Lung (tissue), 11 donors: ENCODE measurements at regions not wholly inside any gene's neighbourhood (a gene's known extent, or its start where the extent isn't known, plus 50 kb on each side); places are given as distances from the start of the nearest gene placed in this dataset.

ENCODE experiments used
- ATAC-seq: fragments of 200-7000 bp; cut with Tn5 transposase; one replicate; pipeline ENCODE4 v1.9.1; 2020; ENCODE audit warnings: moderate number of reproducible peaks; ENCODE audit not compliant: insufficient read depth, low FRiP score
- DNase-seq, 3 donors: peaks; one replicate each; pipeline ENCODE4 v3.0.0-alpha.2; 2013 to 2017
- H3K27ac ChIP-seq, 2 donors: one replicate each; pipeline ENCODE4 v1.5.1; 2013; ENCODE audit warnings: mild to moderate bottlenecking in 2 of 2, moderate library complexity in 2 of 2, control low read depth in 1 of 2, inconsistent platforms in 1 of 2, low read depth in 1 of 2, low read length in 1 of 2
- H3K27me3 ChIP-seq, 3 donors: one replicate each; pipeline ENCODE4 v1.5.1; 2013; ENCODE audit warnings: low read length in 2 of 3; ENCODE audit not compliant: control insufficient read depth in 3 of 3, insufficient read depth in 3 of 3
- H3K36me3 ChIP-seq, 4 donors: one replicate each; pipeline ENCODE4 v1.5.1; 2013; ENCODE audit warnings: low read length in 4 of 4, mild to moderate bottlenecking in 1 of 4, moderate library complexity in 1 of 4; ENCODE audit not compliant: control insufficient read depth in 4 of 4, insufficient read depth in 4 of 4
- H3K4me1 ChIP-seq, 5 donors: one replicate each; pipeline ENCODE4 v1.5.1; 2013; ENCODE audit warnings: low read length in 5 of 5, mild to moderate bottlenecking in 2 of 5, moderate library complexity in 1 of 5; ENCODE audit not compliant: control insufficient read depth in 5 of 5, insufficient read depth in 5 of 5
- H3K4me3 ChIP-seq: one replicate; pipeline ENCODE4 v1.5.1; 2013; ENCODE audit warnings: mild to moderate bottlenecking, control low read depth, moderate library complexity
- H3K9ac ChIP-seq, 2 donors: one replicate each; pipeline ENCODE4 v1.5.1; 2013; ENCODE audit warnings: low read length in 2 of 2, control low read depth in 1 of 2; ENCODE audit not compliant: insufficient read depth in 1 of 2
- H3K9me3 ChIP-seq, 4 donors: one replicate each; pipeline ENCODE4 v1.5.1; 2013; ENCODE audit warnings: low read length in 3 of 4, mild to moderate bottlenecking in 1 of 4, moderate library complexity in 1 of 4; ENCODE audit not compliant: control insufficient read depth in 4 of 4, insufficient read depth in 3 of 4
- WGBS, 2 donors: extraction: QIAGEN DNeasy Blood & Tissue Kit; methylation state at CpG; one replicate each; pipeline ENCODE4 v1.1.7; 2013; 5-methylcytosine and 5-hydroxymethylcytosine counted together
- TF ChIP-seq, protein P1 (sequence below): IDR thresholded peaks from 2 replicates; pipeline ENCODE4 v1.5.1; 2012; ENCODE audit warnings: mild to moderate bottlenecking; ENCODE audit errors: control extremely low read depth, extremely low read depth
- donor health status: control.
- donor health status: control.
- donor health status: Bipolar disorder and iron deficiency.
- donor health status: healthy.
- donor health status: DM: yes; HTN: yes; CAD: no.

DNA sequence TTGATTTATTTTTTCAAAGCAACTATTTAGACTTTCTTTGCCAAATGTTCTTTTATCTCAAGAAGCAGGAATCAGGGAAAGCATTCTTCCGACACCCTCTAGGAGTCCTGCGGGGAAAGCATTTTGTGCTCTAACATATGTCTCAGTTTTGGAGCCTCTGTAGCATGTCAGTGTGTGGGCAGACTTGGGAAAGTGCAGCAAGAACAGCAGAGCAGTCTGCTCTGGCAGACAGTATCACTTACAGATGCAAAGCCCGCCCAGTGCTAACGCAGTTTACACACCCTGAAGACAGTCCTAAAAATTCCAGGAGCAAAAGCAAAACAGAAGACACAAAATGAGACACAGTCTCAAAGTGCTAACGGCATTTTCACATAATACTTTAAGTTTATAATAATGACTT is 393.5 kb downstream of the KLF12 start:
- no peak overlapping the region for H3K4me3 ChIP-seq
- DNase-seq (no peak), ATAC-seq (no peak)
- no peaks in the 10 kb centered on the region for H3K4me1 ChIP-seq
- TF ChIP-seq, protein P1, sequence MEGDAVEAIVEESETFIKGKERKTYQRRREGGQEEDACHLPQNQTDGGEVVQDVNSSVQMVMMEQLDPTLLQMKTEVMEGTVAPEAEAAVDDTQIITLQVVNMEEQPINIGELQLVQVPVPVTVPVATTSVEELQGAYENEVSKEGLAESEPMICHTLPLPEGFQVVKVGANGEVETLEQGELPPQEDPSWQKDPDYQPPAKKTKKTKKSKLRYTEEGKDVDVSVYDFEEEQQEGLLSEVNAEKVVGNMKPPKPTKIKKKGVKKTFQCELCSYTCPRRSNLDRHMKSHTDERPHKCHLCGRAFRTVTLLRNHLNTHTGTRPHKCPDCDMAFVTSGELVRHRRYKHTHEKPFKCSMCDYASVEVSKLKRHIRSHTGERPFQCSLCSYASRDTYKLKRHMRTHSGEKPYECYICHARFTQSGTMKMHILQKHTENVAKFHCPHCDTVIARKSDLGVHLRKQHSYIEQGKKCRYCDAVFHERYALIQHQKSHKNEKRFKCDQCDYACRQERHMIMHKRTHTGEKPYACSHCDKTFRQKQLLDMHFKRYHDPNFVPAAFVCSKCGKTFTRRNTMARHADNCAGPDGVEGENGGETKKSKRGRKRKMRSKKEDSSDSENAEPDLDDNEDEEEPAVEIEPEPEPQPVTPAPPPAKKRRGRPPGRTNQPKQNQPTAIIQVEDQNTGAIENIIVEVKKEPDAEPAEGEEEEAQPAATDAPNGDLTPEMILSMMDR: no peak
- WGBS, 2 donors: 91 to 94% methylated on average over 5 of the region's 5 CpGs
- H3K9me3 ChIP-seq: no peaks in the 10 kb centered on the region
- H3K27ac ChIP-seq: no peak overlapping the region
- H3K36me3 ChIP-seq: peaks cover 0 to 2% (median 0%) of the 10 kb centered on the region in 4 donors
- H3K27me3 ChIP-seq: no peaks in the 10 kb centered on the region
- no peak overlapping the region for H3K9ac ChIP-seq

DNA sequence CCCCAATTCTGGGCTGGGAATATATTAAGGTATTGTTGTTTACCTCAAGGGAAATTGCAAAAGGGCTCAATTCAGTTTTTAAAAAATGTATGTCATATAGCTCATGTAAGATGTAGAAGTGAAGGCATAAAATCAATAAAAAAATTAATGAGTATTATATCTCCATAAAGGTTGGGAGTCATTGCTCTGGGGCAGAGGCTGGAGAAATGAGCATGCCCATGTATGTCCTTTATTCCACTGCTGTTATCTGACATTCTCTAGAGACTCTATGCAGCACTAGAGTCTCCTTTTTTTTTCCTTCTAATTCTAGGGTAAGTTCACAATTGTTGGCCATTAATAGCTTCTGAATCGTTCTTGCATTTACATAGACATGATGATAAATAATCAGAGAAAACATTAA is 394.8 kb downstream of the KLF12 start:
- Histone ChIP-seq H3K9me3 (no peaks in the 10 kb centered on the region), H3K36me3 (peaks cover 0 to 1% (median 0%) of the 10 kb centered on the region in 4 donors), H3K4me3 (no peak overlapping the region), H3K4me1 (no peaks in the 10 kb centered on the region), H3K27me3 (no peaks in the 10 kb centered on the region), H3K27ac (no peak overlapping the region), H3K9ac (no peak overlapping the region)
- ATAC-seq (no peak), DNase-seq (no peak)
- WGBS, 2 donors: 71 to 82% methylated on average over 1 of the region's 1 CpG
- TF ChIP-seq, protein P1: no peak

DNA sequence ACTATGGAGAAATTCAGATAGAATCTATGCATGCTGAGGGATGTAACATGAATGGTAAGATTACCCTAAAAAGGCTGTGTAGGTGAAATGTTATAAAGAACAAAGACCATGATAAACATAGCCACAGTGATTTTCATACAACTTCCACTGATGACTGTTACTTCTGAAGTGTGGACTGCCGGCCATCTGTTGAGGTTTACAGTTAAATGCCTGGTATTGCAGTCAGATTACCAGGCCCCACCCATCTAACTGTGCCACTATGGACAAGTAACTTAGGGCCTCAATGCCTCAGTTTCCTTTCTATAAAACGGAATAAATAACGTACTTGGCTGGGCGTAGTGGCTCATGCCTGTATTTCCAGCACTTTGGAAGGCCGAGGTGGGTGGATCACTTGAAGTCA is 395.6 kb downstream of the KLF12 start:
- WGBS, 2 donors: 96% methylated on average over 5 of the region's 5 CpGs
- H3K9me3 ChIP-seq: no peaks in the 10 kb centered on the region
- H3K4me3 ChIP-seq: no peak overlapping the region
- H3K36me3 ChIP-seq: peaks cover 0 to 2% (median under 1%) of the 10 kb centered on the region in 4 donors
- DNase-seq (no peak), ATAC-seq (no peak)
- H3K27me3 ChIP-seq: no peaks in the 10 kb centered on the region
- H3K4me1 ChIP-seq: no peaks in the 10 kb centered on the region
- TF ChIP-seq, protein P1: no peak
- H3K9ac ChIP-seq: no peak overlapping the region
- H3K27ac ChIP-seq: no peak overlapping the region

DNA sequence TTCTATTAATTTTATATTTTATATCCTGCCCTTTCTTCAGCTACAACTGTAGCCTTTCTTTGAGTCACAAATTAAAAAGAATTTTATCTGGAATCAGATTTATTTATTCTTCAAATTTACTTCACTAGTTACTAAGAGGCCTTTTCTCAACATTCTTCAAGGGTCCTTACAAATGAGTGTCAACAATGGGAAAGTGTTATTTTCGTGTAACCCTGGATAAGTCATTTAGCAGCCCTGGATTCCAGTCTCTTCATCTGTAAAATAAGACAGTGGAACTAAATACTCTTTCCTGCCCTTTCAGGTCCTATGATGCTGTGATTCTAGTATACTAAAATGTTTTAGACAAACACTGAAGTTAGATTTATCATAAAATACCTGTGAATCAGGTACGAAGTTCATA is 397.0 kb downstream of the KLF12 start:
- DNase-seq (no peak), ATAC-seq (no peak)
- no peaks in the 10 kb centered on the region for H3K4me1 ChIP-seq
- TF ChIP-seq, protein P1: no peak
- no peaks in the 10 kb centered on the region for H3K9me3 ChIP-seq
- no peak overlapping the region for H3K27ac ChIP-seq
- WGBS, 2 donors: 80 to 87% methylated on average over 2 of the region's 2 CpGs
- H3K4me3 ChIP-seq: no peak overlapping the region
- no peaks in the 10 kb centered on the region for H3K27me3 ChIP-seq
- peaks cover 0 to 2% (median under 1%) of the 10 kb centered on the region in 4 donors for H3K36me3 ChIP-seq
- H3K9ac ChIP-seq: no peak overlapping the region
